CD1c-positive myeloid dendritic cell (primary cell): ENCODE measurements at regions not wholly inside any gene's neighbourhood (a gene's known extent, or its start where the extent isn't known, plus 50 kb on each side); places are given as distances from the start of the nearest gene placed in this dataset.

ENCODE experiments used
- DNase-seq: peaks from one replicate; pipeline ENCODE4 v3.0.0-alpha.2; 2016; ENCODE audit errors: extremely low spot score

- DNase-seq = no peak
Observed at GRCh38 chrX:110858565-110858964, 62.9 kb upstream of the CHRDL1 start.

GRCh38 chrX:110853610-110854009 is 58.0 kb upstream of the CHRDL1 start:
- peak; percentile 2 for DNase-seq

GRCh38 chrX:110852180-110852579 is 56.6 kb upstream of the CHRDL1 start:
- peak; percentile 3 for DNase-seq

GRCh38 chrX:110851780-110852179 is 56.2 kb upstream of the CHRDL1 start:
- no peak for DNase-seq

- peak; percentile 59 for DNase-seq
Observed at GRCh38 chrX:110847334-110847733, 51.7 kb upstream of the CHRDL1 start.

GRCh38 chrX:110846071-110846470 is 50.5 kb upstream of the CHRDL1 start:
- DNase-seq = no peak
